ENCODE measurements at regions not wholly inside any gene's neighbourhood (a gene's known extent, or its start where the extent isn't known, plus 50 kb on each side); places are given as distances from the start of the nearest gene placed in this dataset.

- TF ChIP-seq, protein P1, sequence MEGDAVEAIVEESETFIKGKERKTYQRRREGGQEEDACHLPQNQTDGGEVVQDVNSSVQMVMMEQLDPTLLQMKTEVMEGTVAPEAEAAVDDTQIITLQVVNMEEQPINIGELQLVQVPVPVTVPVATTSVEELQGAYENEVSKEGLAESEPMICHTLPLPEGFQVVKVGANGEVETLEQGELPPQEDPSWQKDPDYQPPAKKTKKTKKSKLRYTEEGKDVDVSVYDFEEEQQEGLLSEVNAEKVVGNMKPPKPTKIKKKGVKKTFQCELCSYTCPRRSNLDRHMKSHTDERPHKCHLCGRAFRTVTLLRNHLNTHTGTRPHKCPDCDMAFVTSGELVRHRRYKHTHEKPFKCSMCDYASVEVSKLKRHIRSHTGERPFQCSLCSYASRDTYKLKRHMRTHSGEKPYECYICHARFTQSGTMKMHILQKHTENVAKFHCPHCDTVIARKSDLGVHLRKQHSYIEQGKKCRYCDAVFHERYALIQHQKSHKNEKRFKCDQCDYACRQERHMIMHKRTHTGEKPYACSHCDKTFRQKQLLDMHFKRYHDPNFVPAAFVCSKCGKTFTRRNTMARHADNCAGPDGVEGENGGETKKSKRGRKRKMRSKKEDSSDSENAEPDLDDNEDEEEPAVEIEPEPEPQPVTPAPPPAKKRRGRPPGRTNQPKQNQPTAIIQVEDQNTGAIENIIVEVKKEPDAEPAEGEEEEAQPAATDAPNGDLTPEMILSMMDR (IDR thresholded peaks at IDR 0.05; ENCODE audit: low read depth, low read length, missing input control), result no peak
- TF ChIP-seq JUND (IDR thresholded peaks at IDR 0.05), result no peak
- TF ChIP-seq, protein P2, sequence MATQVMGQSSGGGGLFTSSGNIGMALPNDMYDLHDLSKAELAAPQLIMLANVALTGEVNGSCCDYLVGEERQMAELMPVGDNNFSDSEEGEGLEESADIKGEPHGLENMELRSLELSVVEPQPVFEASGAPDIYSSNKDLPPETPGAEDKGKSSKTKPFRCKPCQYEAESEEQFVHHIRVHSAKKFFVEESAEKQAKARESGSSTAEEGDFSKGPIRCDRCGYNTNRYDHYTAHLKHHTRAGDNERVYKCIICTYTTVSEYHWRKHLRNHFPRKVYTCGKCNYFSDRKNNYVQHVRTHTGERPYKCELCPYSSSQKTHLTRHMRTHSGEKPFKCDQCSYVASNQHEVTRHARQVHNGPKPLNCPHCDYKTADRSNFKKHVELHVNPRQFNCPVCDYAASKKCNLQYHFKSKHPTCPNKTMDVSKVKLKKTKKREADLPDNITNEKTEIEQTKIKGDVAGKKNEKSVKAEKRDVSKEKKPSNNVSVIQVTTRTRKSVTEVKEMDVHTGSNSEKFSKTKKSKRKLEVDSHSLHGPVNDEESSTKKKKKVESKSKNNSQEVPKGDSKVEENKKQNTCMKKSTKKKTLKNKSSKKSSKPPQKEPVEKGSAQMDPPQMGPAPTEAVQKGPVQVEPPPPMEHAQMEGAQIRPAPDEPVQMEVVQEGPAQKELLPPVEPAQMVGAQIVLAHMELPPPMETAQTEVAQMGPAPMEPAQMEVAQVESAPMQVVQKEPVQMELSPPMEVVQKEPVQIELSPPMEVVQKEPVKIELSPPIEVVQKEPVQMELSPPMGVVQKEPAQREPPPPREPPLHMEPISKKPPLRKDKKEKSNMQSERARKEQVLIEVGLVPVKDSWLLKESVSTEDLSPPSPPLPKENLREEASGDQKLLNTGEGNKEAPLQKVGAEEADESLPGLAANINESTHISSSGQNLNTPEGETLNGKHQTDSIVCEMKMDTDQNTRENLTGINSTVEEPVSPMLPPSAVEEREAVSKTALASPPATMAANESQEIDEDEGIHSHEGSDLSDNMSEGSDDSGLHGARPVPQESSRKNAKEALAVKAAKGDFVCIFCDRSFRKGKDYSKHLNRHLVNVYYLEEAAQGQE (IDR thresholded peaks at IDR 0.05), result no peak
- TF ChIP-seq MAX (IDR thresholded peaks at IDR 0.05), result no peak
- TF ChIP-seq TAF1 (conservative IDR thresholded peaks at IDR 0.05), result no peak
These were observed 286.2 kb downstream of the TMX3 start for GRCh38 chr18:68428661-68429060.

All from liver (tissue), 3 donors.